K562 (cell line): ENCODE measurements at regions not wholly inside any gene's neighbourhood (a gene's known extent, or its start where the extent isn't known, plus 50 kb on each side); places are given as distances from the start of the nearest gene placed in this dataset.

ENCODE experiments used
- ATAC-seq: fragments of 200-7000 bp; cut with Tn5 transposase; 3 replicates; pipeline ENCODE4 v1.9.1; 2020; ENCODE audit warnings: moderate library complexity
- BruUV-seq: library from RNA; stranded (reverse); fragments of 400-500 nt; replicated peaks from 2 replicates; lab custom pipeline; 2021; lab: Mats Ljungman, UMichigan
- CTCF ChIA-PET: fragments of 300-600 bp; formaldehyde crosslinking; extraction: SDS; loops from one replicate; lab custom pipeline; 2021; ENCODE audit warnings: low intra/inter-chr PET ratio; lab: Yijun Ruan, JAX
- POLR2A ChIA-PET: fragments of 300-600, 350-650 bp; sonication (Branson Sonifier 250); formaldehyde crosslinking; extraction: SDS; loops from one replicate; lab custom pipeline; 2021; ENCODE audit warnings: antibody characterized with exemption, inconsistent platforms; lab: Yijun Ruan, JAX
- DNase-seq, 4 experiments: peaks; one replicate each; pipeline versions ENCODE4 v3.0.0 to v3.0.0-alpha.2; 2011 to 2018; ENCODE audit warnings: low spot score in 3 of 4, mixed read lengths in 3 of 4; ENCODE audit errors: extremely low read depth in 1 of 4
- FAIRE-seq: peaks from 2 replicates; lab custom pipeline; 2011; peaks lifted over from hg19 to GRCh38; lab: Jason Lieb, UNC
- H2AFZ ChIP-seq: 2 replicates; pipeline ENCODE4 v1.6.0; 2011; ENCODE audit warnings: low read depth, low read length, control low read depth, inconsistent platforms
- H3K27ac ChIP-seq: fragments of 200-600 bp; 3 replicates; pipeline ENCODE4 v1.8.0; 2011; ENCODE audit warnings: low read depth, mild to moderate bottlenecking, control low read depth, inconsistent platforms, low read length, moderate library complexity, mixed read lengths; ENCODE audit errors: extremely low read depth
- H3K27me3 ChIP-seq, 2 experiments: fragments of 300-600 bp in 1 of 2; 2 replicates in 1 of 2; 3 replicates in 1 of 2; pipeline versions ENCODE4 v1.6.0 to v1.8.0; 2011; ENCODE audit warnings: inconsistent platforms in 2 of 2, low read length in 2 of 2, mild to moderate bottlenecking in 1 of 2, mixed read lengths in 1 of 2, moderate library complexity in 1 of 2; ENCODE audit not compliant: control insufficient read depth in 2 of 2, insufficient read depth in 2 of 2
- H3K36me3 ChIP-seq: fragments of 300-600 bp; 3 replicates; pipeline ENCODE4 v1.8.0; 2011; ENCODE audit warnings: mild to moderate bottlenecking, low read length, inconsistent platforms; ENCODE audit not compliant: control insufficient read depth, insufficient read depth
- H3K4me1 ChIP-seq, 2 experiments: fragments of 200-600 bp in 1 of 2; replicated peaks in 1 of 2; 2 replicates in 1 of 2; 3 replicates in 1 of 2; pipeline versions ENCODE4 v1.5.1 to v1.8.0; 2011; ENCODE audit warnings: inconsistent platforms in 2 of 2, low read length in 2 of 2, mild to moderate bottlenecking in 1 of 2, mixed read lengths in 1 of 2, moderate library complexity in 1 of 2; ENCODE audit not compliant: control insufficient read depth in 2 of 2, insufficient read depth in 2 of 2
- H3K4me2 ChIP-seq: 2 replicates; pipeline ENCODE4 v1.6.1; 2011; ENCODE audit warnings: low read length, control low read depth, inconsistent platforms, mixed read lengths; ENCODE audit not compliant: insufficient read depth
- H3K4me3 ChIP-seq: fragments of 200-600 bp; sonication (generic), shearing (Covaris generic); 2 replicates; pipeline ENCODE4 v1.5.1; 2016; ENCODE audit warnings: control low read depth, inconsistent platforms
- H3K79me2 ChIP-seq: fragments of 200-600 bp; 3 replicates; pipeline ENCODE4 v1.8.0; 2011; ENCODE audit warnings: low read length, inconsistent platforms; ENCODE audit not compliant: control insufficient read depth, insufficient read depth
- H3K9ac ChIP-seq, 2 experiments: 2 replicates each; pipeline versions ENCODE4 v1.6.0 to v1.6.1; 2011; ENCODE audit warnings: low read depth in 2 of 2, low read length in 2 of 2, control low read depth in 1 of 2, inconsistent platforms in 1 of 2, mild to moderate bottlenecking in 1 of 2, mixed read lengths in 1 of 2; ENCODE audit not compliant: insufficient read depth in 1 of 2
- H3K9me1 ChIP-seq: one replicate; pipeline ENCODE4 v1.6.0; 2011; ENCODE audit warnings: inconsistent platforms, mild to moderate bottlenecking, low read length, moderate library complexity; ENCODE audit not compliant: control insufficient read depth, insufficient read depth
- H3K9me3 ChIP-seq: replicated peaks from 2 replicates; pipeline ENCODE4 v1.5.1; 2011; ENCODE audit warnings: low read depth, low read length, inconsistent platforms; ENCODE audit not compliant: control insufficient read depth, insufficient read depth
- H4K20me1 ChIP-seq: replicated peaks from 2 replicates; pipeline ENCODE4 v1.6.1; 2011; ENCODE audit warnings: low read length, inconsistent platforms, mixed read lengths; ENCODE audit not compliant: control insufficient read depth, insufficient read depth
- CAMTA2 ChIP-seq: fragments of 250-450 bp; sonication (Bioruptor Pico); conservative IDR thresholded peaks from 2 replicates; pipeline ENCODE4 v1.5.1; 2022
- GATAD2A ChIP-seq: fragments of 450-650 bp; IDR thresholded peaks from 2 replicates; pipeline ENCODE4 v1.6.1; 2017
- KDM1A ChIP-seq, 2 experiments: fragments of 450-650 bp; IDR thresholded peaks; 2 replicates each; pipeline ENCODE4 v1.6.1; 2016; ENCODE audit warnings: mild to moderate bottlenecking in 2 of 2
- SRSF3 ChIP-seq: fragments of 200-400 bp; formaldehyde crosslinking; IDR thresholded peaks from 2 replicates; pipeline ENCODE4 v1.6.1; 2016; ENCODE audit warnings: mild to moderate bottlenecking, low read length, moderate library complexity; ENCODE audit not compliant: insufficient read depth
- SUPT5H ChIP-seq: fragments of 450-650 bp; IDR thresholded peaks from 2 replicates; pipeline ENCODE4 v1.6.1; 2016
- TRIM28 ChIP-seq: fragments of 450-650 bp; IDR thresholded peaks from 2 replicates; pipeline ENCODE4 v1.6.1; 2017
- ZBTB33 ChIP-seq: sonication (generic); formaldehyde crosslinking; IDR thresholded peaks from 2 replicates; pipeline ENCODE4 v1.8.1; 2023; ENCODE audit warnings: mild to moderate bottlenecking, missing genetic modification reagents
- ZEB2 ChIP-seq: fragments of 450-650 bp; IDR thresholded peaks from 2 replicates; pipeline ENCODE4 v1.6.1; 2016
- ZFPM2 ChIP-seq: fragments of 250-450 bp; sonication (Bioruptor Pico); IDR thresholded peaks from 2 replicates; pipeline ENCODE4 v1.5.1; 2022; ENCODE audit warnings: mild to moderate bottlenecking
- ZNF696 ChIP-seq: fragments of 250-450 bp; sonication (Bioruptor Pico); conservative IDR thresholded peaks from 2 replicates; pipeline ENCODE4 v1.4.0; 2020; ENCODE audit warnings: mild to moderate bottlenecking, moderate library complexity
- WGBS: fragments of 100-300 bp; shearing (Covaris generic); methylation state at CpG from one replicate; pipeline ENCODE4 v1.1.6; 2016; ENCODE audit warnings: low coverage, mixed read lengths; ENCODE audit not compliant: insufficient coverage; ENCODE audit errors: missing lambda C conversion rate; 5-methylcytosine and 5-hydroxymethylcytosine counted together
- in situ Hi-C: fragments of 300-500 bp; cut with MboI; formaldehyde crosslinking; loops from 4 replicates; pipeline ENCODE4 v1.15.0; 2018; ENCODE audit warnings: inconsistent platforms, mixed read lengths
- intact Hi-C: fragments of 100-400 bp; cut with micrococcal nuclease; formaldehyde crosslinking; loops from 2 replicates; pipeline ENCODE4 v1.14.2; 2022
- TF ChIP-seq, protein P1 (sequence below): fragments of 250-450 bp; sonication (Bioruptor Pico); IDR thresholded peaks from 2 replicates; pipeline ENCODE4 v1.4.0; 2020; ENCODE audit warnings: mild to moderate bottlenecking, moderate library complexity, borderline replicate concordance
- TF ChIP-seq, protein P2 (sequence below): fragments of 450-650 bp; IDR thresholded peaks from 2 replicates; pipeline ENCODE4 v1.6.1; 2018; ENCODE audit not compliant: partially characterized antibody
- TF ChIP-seq, protein P3 (sequence below): sonication (generic); formaldehyde crosslinking; IDR thresholded peaks from 2 replicates; pipeline ENCODE4 v1.4.0; 2020; ENCODE audit warnings: mild to moderate bottlenecking, missing genetic modification reagents

GRCh38 chr13:72542241-72542640, 185.2 kb downstream of the MZT1 start (continued):
- TF ChIP-seq, protein P1, sequence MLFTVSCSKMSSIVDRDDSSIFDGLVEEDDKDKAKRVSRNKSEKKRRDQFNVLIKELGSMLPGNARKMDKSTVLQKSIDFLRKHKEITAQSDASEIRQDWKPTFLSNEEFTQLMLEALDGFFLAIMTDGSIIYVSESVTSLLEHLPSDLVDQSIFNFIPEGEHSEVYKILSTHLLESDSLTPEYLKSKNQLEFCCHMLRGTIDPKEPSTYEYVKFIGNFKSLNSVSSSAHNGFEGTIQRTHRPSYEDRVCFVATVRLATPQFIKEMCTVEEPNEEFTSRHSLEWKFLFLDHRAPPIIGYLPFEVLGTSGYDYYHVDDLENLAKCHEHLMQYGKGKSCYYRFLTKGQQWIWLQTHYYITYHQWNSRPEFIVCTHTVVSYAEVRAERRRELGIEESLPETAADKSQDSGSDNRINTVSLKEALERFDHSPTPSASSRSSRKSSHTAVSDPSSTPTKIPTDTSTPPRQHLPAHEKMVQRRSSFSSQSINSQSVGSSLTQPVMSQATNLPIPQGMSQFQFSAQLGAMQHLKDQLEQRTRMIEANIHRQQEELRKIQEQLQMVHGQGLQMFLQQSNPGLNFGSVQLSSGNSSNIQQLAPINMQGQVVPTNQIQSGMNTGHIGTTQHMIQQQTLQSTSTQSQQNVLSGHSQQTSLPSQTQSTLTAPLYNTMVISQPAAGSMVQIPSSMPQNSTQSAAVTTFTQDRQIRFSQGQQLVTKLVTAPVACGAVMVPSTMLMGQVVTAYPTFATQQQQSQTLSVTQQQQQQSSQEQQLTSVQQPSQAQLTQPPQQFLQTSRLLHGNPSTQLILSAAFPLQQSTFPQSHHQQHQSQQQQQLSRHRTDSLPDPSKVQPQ (CRISPR knock-in tag): no peak
- no peak for TF ChIP-seq SRSF3

DNA sequence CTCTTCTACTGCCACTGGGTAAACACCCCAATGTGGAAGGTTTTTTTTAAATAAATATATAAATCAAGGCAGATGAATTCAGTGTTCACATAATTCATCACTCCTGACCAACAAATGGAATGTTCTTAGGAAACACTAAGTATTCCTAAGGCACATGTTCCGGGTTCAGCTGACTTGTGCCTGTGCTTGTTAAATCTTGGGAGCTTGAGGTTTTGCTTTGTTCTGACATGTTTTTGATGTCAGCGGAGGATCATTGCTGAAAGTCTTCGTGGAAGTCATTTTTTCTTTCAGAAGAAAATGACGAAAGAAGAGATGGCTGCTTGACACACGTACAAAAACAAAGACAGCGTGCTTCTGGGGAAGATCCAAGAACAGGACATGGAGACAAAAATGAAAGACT, 185.8 kb downstream of the MZT1 start:
- no peak overlapping the region for H3K27ac ChIP-seq
- in situ Hi-C loops: no loop called here
- H3K36me3 ChIP-seq: no peaks in the 10 kb centered on the region
- no peak for ATAC-seq
- no peaks in the 10 kb centered on the region for H3K79me2 ChIP-seq
- no peak overlapping the region for H2AFZ ChIP-seq
- H3K9ac ChIP-seq: no peak overlapping the region
- H3K4me3 ChIP-seq: no peak overlapping the region
- no peak overlapping the region for H3K4me2 ChIP-seq
- no peaks in the 10 kb centered on the region for H4K20me1 ChIP-seq
- POLR2A ChIA-PET: no interaction called here
- CTCF ChIA-PET: no interaction called here
- no peaks in the 10 kb centered on the region for H3K4me1 ChIP-seq
- H3K9me1 ChIP-seq: no peaks in the 10 kb centered on the region
- FAIRE-seq: no peak
- intact Hi-C loops: no loop called here
- no peaks in the 10 kb centered on the region for H3K27me3 ChIP-seq
- no TSS peak for BruUV-seq
- DNase-seq: no peak
- WGBS: 0% methylated on average over 6 of the region's 6 CpGs
- no peaks in the 10 kb centered on the region for H3K9me3 ChIP-seq
- TF ChIP-seq ZEB2: no peak
- TF ChIP-seq ZBTB33: no peak
- TF ChIP-seq ZFPM2: no peak
- no peak for TF ChIP-seq CAMTA2
- TF ChIP-seq ZNF696 (CRISPR knock-in tag): no peak
- no peak for TF ChIP-seq GATAD2A
- TF ChIP-seq, protein P2, sequence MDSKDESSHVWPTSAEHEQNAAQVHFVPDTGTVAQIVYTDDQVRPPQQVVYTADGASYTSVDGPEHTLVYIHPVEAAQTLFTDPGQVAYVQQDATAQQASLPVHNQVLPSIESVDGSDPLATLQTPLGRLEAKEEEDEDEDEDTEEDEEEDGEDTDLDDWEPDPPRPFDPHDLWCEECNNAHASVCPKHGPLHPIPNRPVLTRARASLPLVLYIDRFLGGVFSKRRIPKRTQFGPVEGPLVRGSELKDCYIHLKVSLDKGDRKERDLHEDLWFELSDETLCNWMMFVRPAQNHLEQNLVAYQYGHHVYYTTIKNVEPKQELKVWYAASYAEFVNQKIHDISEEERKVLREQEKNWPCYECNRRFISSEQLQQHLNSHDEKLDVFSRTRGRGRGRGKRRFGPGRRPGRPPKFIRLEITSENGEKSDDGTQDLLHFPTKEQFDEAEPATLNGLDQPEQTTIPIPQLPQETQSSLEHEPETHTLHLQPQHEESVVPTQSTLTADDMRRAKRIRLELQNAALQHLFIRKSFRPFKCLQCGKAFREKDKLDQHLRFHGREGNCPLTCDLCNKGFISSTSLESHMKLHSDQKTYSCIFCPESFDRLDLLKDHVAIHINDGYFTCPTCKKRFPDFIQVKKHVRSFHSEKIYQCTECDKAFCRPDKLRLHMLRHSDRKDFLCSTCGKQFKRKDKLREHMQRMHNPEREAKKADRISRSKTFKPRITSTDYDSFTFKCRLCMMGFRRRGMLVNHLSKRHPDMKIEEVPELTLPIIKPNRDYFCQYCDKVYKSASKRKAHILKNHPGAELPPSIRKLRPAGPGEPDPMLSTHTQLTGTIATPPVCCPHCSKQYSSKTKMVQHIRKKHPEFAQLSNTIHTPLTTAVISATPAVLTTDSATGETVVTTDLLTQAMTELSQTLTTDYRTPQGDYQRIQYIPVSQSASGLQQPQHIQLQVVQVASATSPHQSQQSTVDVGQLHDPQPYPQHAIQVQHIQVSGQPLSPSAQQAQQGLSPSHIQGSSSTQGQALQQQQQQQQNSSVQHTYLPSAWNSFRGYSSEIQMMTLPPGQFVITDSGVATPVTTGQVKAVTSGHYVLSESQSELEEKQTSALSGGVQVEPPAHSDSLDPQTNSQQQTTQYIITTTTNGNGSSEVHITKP: no peak
- TF ChIP-seq TRIM28: no peak
- TF ChIP-seq SUPT5H: no peak
- TF ChIP-seq, protein P3, sequence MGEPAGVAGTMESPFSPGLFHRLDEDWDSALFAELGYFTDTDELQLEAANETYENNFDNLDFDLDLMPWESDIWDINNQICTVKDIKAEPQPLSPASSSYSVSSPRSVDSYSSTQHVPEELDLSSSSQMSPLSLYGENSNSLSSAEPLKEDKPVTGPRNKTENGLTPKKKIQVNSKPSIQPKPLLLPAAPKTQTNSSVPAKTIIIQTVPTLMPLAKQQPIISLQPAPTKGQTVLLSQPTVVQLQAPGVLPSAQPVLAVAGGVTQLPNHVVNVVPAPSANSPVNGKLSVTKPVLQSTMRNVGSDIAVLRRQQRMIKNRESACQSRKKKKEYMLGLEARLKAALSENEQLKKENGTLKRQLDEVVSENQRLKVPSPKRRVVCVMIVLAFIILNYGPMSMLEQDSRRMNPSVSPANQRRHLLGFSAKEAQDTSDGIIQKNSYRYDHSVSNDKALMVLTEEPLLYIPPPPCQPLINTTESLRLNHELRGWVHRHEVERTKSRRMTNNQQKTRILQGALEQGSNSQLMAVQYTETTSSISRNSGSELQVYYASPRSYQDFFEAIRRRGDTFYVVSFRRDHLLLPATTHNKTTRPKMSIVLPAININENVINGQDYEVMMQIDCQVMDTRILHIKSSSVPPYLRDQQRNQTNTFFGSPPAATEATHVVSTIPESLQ (CRISPR knock-in tag): no peak
- TF ChIP-seq KDM1A (IDR thresholded peaks at IDR 0.05): no peak
